ENCODE measurements at regions not wholly inside any gene's neighbourhood (a gene's known extent, or its start where the extent isn't known, plus 50 kb on each side); places are given as distances from the start of the nearest gene placed in this dataset.

DNA sequence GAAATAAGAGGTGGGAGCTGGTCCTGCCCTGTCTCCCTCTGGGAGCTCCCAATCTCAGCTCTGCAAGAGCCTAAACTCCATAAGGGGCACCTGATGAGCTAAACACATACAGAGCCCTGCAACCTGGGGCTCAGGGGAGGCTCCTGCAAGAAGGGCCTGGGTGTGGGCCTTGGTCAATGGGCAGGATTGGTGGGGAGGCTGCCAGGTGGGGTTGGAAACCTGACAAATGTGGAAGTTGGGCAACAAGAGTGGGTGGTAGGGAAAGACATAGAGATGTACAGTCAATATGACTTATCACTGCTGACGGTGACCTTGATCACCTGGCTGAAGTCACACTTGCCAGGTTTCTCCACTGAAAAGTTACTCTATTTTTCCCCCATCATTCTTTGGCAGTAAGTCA, 209.9 kb downstream of the TTC32 start:
- TF ChIP-seq GATA2 (IDR thresholded peaks at IDR 0.05; ENCODE audit: low read depth, low read length) (no peak), GATA3 (IDR thresholded peaks at IDR 0.05; ENCODE audit: low read depth, low read length) (no peak)
